PC-9 (cell line): ENCODE measurements at regions not wholly inside any gene's neighbourhood (a gene's known extent, or its start where the extent isn't known, plus 50 kb on each side); places are given as distances from the start of the nearest gene placed in this dataset.

Experiments
- CTCF ChIP-seq: fragments of 200-600 bp; sonication (generic); conservative IDR thresholded peaks from 2 replicates; pipeline ENCODE4 v1.6.1; 2017; ENCODE audit warnings: mixed run types, antibody characterized with exemption, mild to moderate bottlenecking, moderate library complexity
- EZH2 ChIP-seq: fragments of 200-600 bp; sonication (generic); IDR thresholded peaks from 2 replicates; pipeline ENCODE4 v1.8.0; 2017; ENCODE audit warnings: antibody characterized with exemption, low read depth

GRCh38 chr1:192011525-192011924 is 146.7 kb upstream of the RGS18 start:
- no peak for TF ChIP-seq CTCF
- TF ChIP-seq EZH2: no peak
